Left lung (tissue), 4 donors: ENCODE measurements at regions not wholly inside any gene's neighbourhood (a gene's known extent, or its start where the extent isn't known, plus 50 kb on each side); places are given as distances from the start of the nearest gene placed in this dataset.

Source experiments
- ATAC-seq: fragments of 200-7000 bp; cut with Tn5 transposase; one replicate; pipeline ENCODE4 v1.9.1; 2020; ENCODE audit warnings: moderate library complexity
- DNase-seq, 4 donors: peaks; one replicate each; pipeline ENCODE4 v3.0.0-alpha.2; 2013 to 2020
- H3K27ac ChIP-seq, 2 donors: fragments of 200-600 bp; sonication (generic) in 1 of 2; one replicate each; pipeline versions ENCODE4 v1.5.0 to v1.8.0; 2020 to 2021
- H3K27me3 ChIP-seq, 2 donors: fragments of 200-600 bp; sonication (generic) in 1 of 2; one replicate each; pipeline versions ENCODE4 v1.5.0 to v1.8.0; 2020 to 2021
- H3K36me3 ChIP-seq, 2 donors: fragments of 200-600 bp; sonication (generic) in 1 of 2; one replicate each; pipeline versions ENCODE4 v1.5.0 to v1.8.0; 2020 to 2021
- H3K4me1 ChIP-seq, 2 donors: fragments of 200-600 bp; one replicate each; pipeline ENCODE4 v1.8.0; 2021
- H3K4me3 ChIP-seq, 2 donors: fragments of 200-600 bp; sonication (generic) in 1 of 2; one replicate each; pipeline versions ENCODE4 v1.5.0 to v1.8.0; 2020 to 2021; ENCODE audit warnings: mild to moderate bottlenecking in 1 of 2
- H3K9me3 ChIP-seq, 2 donors: fragments of 200-600 bp; sonication (generic) in 1 of 2; one replicate each; pipeline versions ENCODE4 v1.5.0 to v1.8.0; 2020 to 2021
- CTCF ChIP-seq, 2 donors: fragments of 200-600 bp; sonication (generic) in 1 of 2; IDR thresholded peaks; one replicate each; pipeline versions ENCODE4 v1.5.0 to v1.8.0; 2021; ENCODE audit warnings: antibody characterized with exemption in 2 of 2
- intact Hi-C, 2 donors: fragments of 100-400 bp; cut with DNase I; formaldehyde crosslinking; loops; one replicate each; pipeline versions ENCODE4 v1.11.2 to v1.14.2; 2022
- donor health status: DM: no; HTN: yes; CAD: no.
- donor health status: DM: no; HTN: no; CAD: no.

DNA sequence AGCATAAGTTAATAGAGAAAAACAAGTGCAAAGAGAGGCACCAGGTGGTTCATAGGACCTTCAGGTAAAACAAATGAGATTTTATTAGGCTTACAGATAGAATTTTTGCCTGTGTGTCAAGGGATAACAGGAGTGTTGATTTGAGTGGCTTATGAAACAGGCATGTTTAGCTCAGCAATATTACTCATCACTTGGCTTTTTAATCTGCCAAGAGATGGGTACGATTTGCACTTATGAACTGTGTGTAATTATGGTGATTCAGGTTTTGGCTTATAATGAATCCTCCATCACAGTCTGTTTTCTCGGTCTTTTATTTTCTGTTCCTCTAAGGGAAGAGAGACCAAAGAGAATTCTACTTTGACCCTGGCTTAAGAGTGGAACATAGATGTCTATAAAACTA lies 199.3 kb downstream of the DMRTA1 start:
- DNase-seq = no peak
- Histone ChIP-seq H3K27me3 (no peaks in the 10 kb centered on the region), H3K4me1 (no peaks in the 10 kb centered on the region), H3K4me3 (no peak overlapping the region), H3K36me3 (no peaks in the 10 kb centered on the region), H3K9me3 (no peaks in the 10 kb centered on the region), H3K27ac (no peak overlapping the region)
- intact Hi-C loops = no loop called here
- no peak for TF ChIP-seq CTCF (IDR thresholded peaks at IDR 0.05)
- no peak for ATAC-seq

- Histone ChIP-seq H3K4me1 (no peaks in the 10 kb centered on the region), H3K4me3 (no peak overlapping the region), H3K9me3 (no peaks in the 10 kb centered on the region), H3K27me3 (no peaks in the 10 kb centered on the region), H3K27ac (peak overlapping the region in 1 of 2 donors; percentile 9), H3K36me3 (no peaks in the 10 kb centered on the region)
- peak in 2 of 4 donors; percentile 14 to 16 for DNase-seq
- intact Hi-C loops = no loop called here
- no peak for TF ChIP-seq CTCF (IDR thresholded peaks at IDR 0.05)
- peak; percentile 31 for ATAC-seq
Measured at GRCh38 chr9:22649384-22649783, 202.8 kb downstream of the DMRTA1 start.

GRCh38 chr9:22650145-22650544 lies 203.5 kb downstream of the DMRTA1 start:
- peak overlapping the region in 1 of 2 donors; percentile 9 for H3K27ac ChIP-seq
- TF ChIP-seq CTCF (IDR thresholded peaks at IDR 0.05) = no peak
- no peaks in the 10 kb centered on the region for H3K36me3 ChIP-seq
- ATAC-seq (no peak), DNase-seq (no peak)
- H3K27me3 ChIP-seq = no peaks in the 10 kb centered on the region
- no peaks in the 10 kb centered on the region for H3K9me3 ChIP-seq
- no peak overlapping the region for H3K4me3 ChIP-seq
- H3K4me1 ChIP-seq = no peaks in the 10 kb centered on the region
- intact Hi-C loops = no loop called here

DNA sequence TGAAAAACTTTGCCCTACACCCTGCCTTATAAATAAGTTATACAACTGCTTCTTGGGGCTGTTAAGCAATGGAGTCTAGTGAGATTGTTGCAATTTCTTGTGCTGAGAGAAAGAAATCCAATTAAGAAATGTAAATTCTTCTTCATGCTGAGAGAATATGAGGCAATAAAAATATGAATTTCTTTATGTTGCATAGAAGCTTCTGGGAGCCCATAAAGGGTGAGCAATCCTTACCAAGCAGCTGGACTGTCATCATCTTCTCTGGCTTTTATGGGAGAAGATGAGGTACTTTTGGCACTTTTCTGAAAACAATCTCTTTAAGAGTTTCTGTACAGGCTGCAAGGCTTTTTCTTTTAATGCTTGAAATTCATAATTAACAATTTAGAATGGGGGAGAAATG lies 204.3 kb downstream of the DMRTA1 start:
- intact Hi-C loops = no loop called here

GRCh38 chr9:22654833-22655232 lies 208.2 kb downstream of the DMRTA1 start:
- ATAC-seq (no peak), DNase-seq (no peak)
- H3K27ac ChIP-seq = no peak overlapping the region
- H3K27me3 ChIP-seq = no peaks in the 10 kb centered on the region
- H3K4me1 ChIP-seq = no peaks in the 10 kb centered on the region
- intact Hi-C loops = no loop called here
- no peak for TF ChIP-seq CTCF (IDR thresholded peaks at IDR 0.05)
- no peaks in the 10 kb centered on the region for H3K9me3 ChIP-seq
- H3K4me3 ChIP-seq = no peak overlapping the region
- H3K36me3 ChIP-seq = no peaks in the 10 kb centered on the region

More for the DNA sequence above, 204.3 kb downstream of the DMRTA1 start:
- Histone ChIP-seq H3K9me3 (no peaks in the 10 kb centered on the region), H3K36me3 (no peaks in the 10 kb centered on the region), H3K4me3 (no peak overlapping the region), H3K27me3 (no peaks in the 10 kb centered on the region), H3K4me1 (no peaks in the 10 kb centered on the region), H3K27ac (no peak overlapping the region)
- TF ChIP-seq CTCF (IDR thresholded peaks at IDR 0.05) = no peak
- DNase-seq (no peak), ATAC-seq (no peak)
